NOMO-1 (cell line): ENCODE measurements at regions not wholly inside any gene's neighbourhood (a gene's known extent, or its start where the extent isn't known, plus 50 kb on each side); places are given as distances from the start of the nearest gene placed in this dataset.

Experiments used
- DNase-seq, 2 experiments: peaks; one replicate each; lab custom pipeline; 2025; ENCODE audit not compliant: unreplicated experiment in 2 of 2; lab: John Stamatoyannopoulos, UW

GRCh38 chr5:3237276-3237868, 358.3 kb upstream of the IRX1 start:
- DNase-seq: no peak

DNA sequence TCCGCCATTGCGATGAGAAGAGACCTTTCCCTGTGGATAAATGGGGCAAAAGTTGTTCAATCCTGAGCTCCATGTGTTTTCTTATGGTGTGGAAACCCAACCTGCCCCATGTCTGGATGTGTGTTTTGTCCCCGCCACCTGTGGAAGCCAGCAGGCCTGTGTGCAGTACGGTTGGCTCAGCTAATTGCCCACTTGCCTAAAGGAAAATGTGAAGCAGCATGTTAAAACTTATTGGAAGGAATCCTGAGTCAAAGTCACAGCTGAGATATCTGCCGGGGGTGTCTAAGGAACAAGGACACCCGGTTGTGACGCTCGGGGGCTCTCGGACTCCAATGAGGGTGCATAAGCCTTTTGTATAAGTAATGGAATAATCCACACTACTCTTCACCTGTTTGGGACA, 361.1 kb upstream of the IRX1 start:
- DNase-seq: no peak

GRCh38 chr5:3230941-3231340, 364.7 kb upstream of the IRX1 start:
- no peak for DNase-seq

GRCh38 chr5:3230254-3230653, 365.4 kb upstream of the IRX1 start:
- no peak for DNase-seq

GRCh38 chr5:3226196-3226920, 369.3 kb upstream of the IRX1 start:
- DNase-seq: no peak

GRCh38 chr5:3225201-3225960, 370.3 kb upstream of the IRX1 start:
- DNase-seq: no peak

- no peak for DNase-seq
These were observed 372.7 kb upstream of the IRX1 start for GRCh38 chr5:3222924-3223323.

GRCh38 chr5:3221432-3221831, 374.2 kb upstream of the IRX1 start:
- no peak for DNase-seq

DNA sequence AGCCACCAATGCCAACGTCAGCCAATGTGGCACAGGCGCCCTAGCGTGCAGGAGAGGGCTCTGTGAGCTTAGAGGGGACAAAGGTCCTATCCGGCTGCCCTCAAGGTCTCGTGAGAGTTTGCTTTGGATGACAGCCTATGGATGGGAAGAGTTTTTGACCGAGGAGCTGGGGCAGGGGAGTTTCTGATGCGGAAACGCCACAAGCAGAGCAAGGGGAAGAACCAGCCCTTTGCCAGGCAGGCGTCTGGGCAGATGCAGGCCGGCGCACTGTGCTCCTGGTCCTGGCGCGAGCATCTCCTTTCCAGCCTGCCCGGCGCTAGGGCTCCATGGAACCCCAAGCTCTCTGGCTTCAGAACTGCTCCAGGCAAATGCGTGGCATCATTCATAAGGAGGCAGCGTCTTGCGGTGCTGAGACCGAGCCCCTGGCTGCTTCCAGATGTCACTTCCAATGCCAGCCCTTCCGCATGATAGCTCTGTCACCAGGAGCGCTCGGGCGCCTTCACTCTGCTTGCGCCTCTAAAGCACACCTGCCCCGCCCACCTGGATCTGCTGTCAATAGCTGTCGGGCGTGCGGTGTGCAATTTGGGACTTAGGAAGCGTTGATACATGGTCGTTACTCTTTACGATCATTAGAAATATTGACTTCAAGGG, 374.9 kb upstream of the IRX1 start:
- DNase-seq: no peak

DNA sequence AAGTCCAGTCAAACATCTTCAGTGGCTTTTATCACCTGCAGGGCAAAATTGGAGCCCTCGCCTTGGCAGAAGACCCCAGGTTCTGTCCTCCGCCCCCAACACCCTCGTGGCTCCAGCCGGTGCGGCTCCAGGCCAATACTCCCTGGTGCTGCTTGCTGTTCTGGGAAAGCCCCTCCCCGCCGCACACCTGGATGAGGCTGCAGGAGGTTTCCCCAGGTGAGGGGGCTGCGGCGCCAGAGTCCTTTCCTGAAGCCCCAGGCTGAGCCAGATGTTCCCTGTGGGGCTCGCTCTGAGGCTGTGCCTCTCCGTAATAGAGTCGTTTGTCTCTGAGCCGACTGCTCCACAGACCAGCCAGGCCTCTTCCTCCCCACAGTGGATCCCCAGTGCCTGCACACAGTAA, 375.4 kb upstream of the IRX1 start:
- DNase-seq: no peak

GRCh38 chr5:3218916-3219650, 376.5 kb upstream of the IRX1 start:
- DNase-seq: no peak

GRCh38 chr5:3217771-3218495, 377.7 kb upstream of the IRX1 start:
- DNase-seq: no peak

DNA sequence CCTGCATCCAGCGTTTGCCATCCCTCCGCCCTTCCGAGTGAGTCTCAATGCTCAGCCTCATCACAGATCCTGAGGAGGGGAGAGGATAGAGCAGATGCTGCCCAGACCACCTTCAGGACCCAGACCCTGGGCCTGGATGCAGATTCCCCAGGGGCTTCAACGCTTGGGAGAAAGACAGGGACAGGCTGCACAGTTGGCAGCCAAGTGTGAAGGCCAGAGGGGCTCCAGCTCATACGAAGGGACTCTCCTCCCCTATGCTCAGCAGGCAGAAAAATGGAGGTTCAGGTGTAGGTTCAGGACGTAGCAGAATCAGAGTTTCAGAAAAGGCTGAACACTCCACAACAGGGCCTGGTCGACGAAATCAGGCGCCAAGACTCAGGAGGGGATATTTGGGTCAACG, 378.5 kb upstream of the IRX1 start:
- DNase-seq: no peak

DNA sequence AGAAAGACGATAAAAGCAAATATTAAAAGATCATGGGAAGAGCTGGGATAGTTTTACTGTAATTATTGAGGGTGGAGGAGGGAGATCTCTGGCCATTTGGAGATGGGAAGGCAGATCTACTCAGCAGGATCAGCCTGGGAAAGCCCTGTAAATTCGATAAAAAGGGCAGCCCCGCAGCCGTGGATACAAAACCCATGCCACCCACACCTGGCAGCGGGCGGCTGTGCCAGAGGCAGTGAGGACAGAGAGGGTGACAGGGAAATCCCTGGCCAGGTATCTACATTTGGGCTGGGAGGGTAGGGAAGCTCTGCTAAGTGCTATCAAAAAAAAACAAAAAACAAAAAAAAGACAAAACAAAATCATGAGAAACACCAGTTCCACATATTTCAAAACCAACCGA, 379.2 kb upstream of the IRX1 start:
- no peak for DNase-seq

DNA sequence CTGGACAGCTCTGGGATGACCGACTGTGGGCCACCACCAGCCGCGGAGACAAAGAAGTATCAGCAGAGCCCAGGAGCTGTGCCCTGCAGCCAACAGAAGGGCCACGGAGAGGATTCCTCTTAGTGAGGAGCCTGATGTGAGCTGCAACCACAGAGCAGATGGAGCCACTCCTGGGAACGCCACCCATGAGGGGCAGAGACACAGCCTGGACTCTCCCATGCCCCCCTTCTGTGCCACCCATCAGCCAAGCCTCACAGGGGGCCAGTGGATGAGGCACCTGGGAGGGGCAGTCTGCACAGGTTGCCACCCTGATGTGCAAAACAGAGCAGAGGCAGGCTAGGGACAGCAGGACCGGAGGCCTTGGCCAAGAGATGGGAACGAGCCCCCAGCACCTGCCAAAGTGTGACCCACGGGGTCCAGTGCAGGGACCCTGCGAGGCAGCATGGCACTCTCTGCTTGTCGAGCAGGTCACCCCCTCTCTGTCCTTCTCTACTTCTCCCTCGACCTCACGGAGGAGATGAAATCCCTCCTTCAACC, 380.7 kb upstream of the IRX1 start:
- DNase-seq: no peak

- no peak for DNase-seq
These were observed 381.2 kb upstream of the IRX1 start for GRCh38 chr5:3214396-3214795.

DNA sequence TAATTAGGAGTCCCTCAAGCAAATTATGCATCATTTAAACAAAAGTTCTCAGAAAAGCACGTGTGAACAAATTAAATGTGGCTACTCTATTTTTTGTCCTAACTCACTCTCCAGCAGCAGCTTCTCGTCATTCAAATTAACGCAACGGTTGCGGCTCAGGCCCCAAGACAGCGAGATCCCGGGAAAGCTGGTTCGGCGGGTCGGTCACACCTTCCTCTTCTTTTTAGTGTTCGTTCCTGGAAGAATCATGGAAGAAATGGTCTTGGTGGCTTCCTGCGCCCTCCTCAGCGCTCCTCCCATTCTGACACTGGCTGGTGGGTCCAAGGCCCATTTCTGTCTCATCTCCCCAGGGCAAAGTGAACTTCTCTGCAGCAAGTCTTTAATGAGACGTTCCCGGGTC, 382.8 kb upstream of the IRX1 start:
- no peak for DNase-seq

DNA sequence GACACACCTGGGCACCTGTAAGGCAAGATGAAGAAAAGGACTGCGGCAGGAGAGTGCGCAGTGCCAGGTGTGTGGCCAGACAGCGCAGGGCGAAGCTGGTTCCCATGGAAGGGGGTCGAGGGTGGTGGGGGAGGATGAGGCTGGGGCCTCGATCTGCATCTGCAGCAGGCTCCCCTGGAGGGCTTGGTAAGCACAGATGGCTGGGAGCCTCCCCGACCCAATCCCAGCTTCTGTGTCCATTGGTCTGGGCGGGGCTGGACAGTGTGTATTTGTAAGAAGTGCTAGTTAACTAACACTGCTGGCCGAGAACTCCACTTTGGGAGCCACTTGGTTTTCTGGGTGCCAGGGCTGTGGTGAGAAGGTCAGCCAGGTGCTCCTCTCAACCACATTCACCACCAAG, 385.1 kb upstream of the IRX1 start:
- DNase-seq: no peak

GRCh38 chr5:3209918-3210317, 385.7 kb upstream of the IRX1 start:
- DNase-seq: no peak

GRCh38 chr5:3202570-3202969, 393.1 kb upstream of the IRX1 start:
- no peak for DNase-seq
